Activated CD4-positive, alpha-beta T cell treated with anti-CD3 and anti-CD28 coated beads, Interleukin-2, amount 10 ng/mL, durations not matched to agents 7 days and 5 days (primary cell): ENCODE measurements at regions not wholly inside any gene's neighbourhood (a gene's known extent, or its start where the extent isn't known, plus 50 kb on each side); places are given as distances from the start of the nearest gene placed in this dataset.

Experiments used
- CTCF ChIA-PET: fragments of 350-600 bp; sonication (Branson Sonifier 250); formaldehyde crosslinking; loops from one replicate; lab custom pipeline; 2021; ENCODE audit warnings: antibody characterized with exemption; lab: Charles Lee
- POLR2A ChIA-PET: fragments of 350-600 bp; sonication (Branson Sonifier 250); formaldehyde crosslinking; loops from one replicate; lab custom pipeline; 2021; ENCODE audit warnings: antibody characterized with exemption; lab: Charles Lee
- DNase-seq: peaks from one replicate; pipeline ENCODE4 v3.0.0-alpha.2; 2020
- H3K27ac Mint-ChIP-seq: one replicate; pipeline ENCODE4 v1.8.0; 2021; ENCODE audit warnings: mild to moderate bottlenecking, moderate library complexity, mixed read lengths
- H3K27me3 Mint-ChIP-seq: one replicate; pipeline ENCODE4 v1.8.0; 2021; ENCODE audit warnings: mixed read lengths
- H3K36me3 Mint-ChIP-seq: one replicate; pipeline ENCODE4 v1.8.0; 2021; ENCODE audit warnings: low read depth, mixed read lengths
- H3K4me1 Mint-ChIP-seq: one replicate; pipeline ENCODE4 v1.8.0; 2021; ENCODE audit warnings: mixed read lengths
- H3K4me3 Mint-ChIP-seq: one replicate; pipeline ENCODE4 v1.8.0; 2021; ENCODE audit warnings: mild to moderate bottlenecking, moderate library complexity, mixed read lengths
- H3K9me3 Mint-ChIP-seq: one replicate; pipeline ENCODE4 v1.8.0; 2021; ENCODE audit warnings: mixed read lengths

DNA sequence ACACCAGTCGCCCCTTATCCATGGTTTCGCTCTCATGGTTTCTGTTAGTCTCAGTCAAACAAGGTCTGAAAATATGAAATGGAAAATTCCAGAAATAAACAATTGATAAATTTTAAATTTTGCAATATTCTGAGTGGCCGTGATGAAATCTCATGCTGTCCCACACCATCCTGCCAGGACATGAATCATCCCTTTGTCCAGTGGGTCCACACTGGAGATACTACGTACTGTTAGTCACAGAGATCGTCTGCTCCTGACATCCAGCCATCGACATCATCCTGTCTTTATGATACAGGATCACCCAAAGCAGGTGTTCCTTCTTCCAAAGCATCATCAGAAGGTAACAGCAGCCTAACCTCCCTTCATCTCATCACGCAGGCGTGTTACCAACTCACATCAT lies 76.5 kb upstream of the MSX1 start:
- Mint-ChIP-seq H3K4me1 (no peaks in the 10 kb centered on the region), H3K36me3 (no peaks in the 10 kb centered on the region), H3K27ac (no peak overlapping the region), H3K9me3 (peaks cover 8% of the 10 kb centered on the region), H3K4me3 (no peak overlapping the region), H3K27me3 (no peaks in the 10 kb centered on the region)
- no peak for DNase-seq
- ChIA-PET POLR2A (no interaction called here), CTCF (no interaction called here)

DNA sequence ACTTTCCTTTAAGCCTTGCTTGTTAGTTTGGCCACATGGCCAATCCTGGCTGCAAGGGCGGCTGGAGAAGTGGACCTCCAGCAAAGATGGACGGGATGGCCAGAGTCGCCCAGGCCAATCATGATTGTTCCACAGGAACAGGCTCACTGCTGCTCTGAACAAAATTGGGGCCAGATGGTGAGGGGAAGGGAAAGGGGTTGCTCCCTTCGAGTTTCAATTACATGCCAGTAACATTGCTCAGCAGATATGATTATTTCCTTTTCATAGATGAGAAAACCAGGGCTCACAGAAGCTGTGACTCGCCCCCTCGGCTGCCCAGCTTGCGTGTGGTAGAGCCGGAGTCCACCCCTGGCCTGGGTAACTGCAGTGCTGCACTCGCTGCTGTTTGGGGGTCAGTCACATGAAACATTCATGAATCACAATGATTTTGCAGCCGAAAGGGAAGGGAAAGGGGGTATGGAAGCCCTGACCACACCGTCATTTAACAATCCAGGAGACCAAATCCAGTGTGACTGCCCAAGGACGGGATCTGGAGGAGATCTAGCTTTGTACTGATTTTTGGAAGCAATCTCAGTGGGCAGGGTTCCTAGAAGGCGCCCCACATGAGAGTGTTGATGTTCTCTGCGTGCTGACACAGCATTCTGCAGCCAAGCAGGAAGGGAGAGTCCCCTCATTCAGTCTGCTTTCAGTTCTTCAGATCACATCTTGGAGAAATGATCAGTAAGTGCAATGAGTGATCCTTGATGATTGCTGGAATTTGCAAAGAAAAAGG lies 77.3 kb upstream of the MSX1 start:
- no peak overlapping the region for H3K27ac Mint-ChIP-seq
- H3K9me3 Mint-ChIP-seq: peaks cover 5% of the 10 kb centered on the region
- H3K27me3 Mint-ChIP-seq: no peaks in the 10 kb centered on the region
- DNase-seq: no peak
- H3K4me1 Mint-ChIP-seq: no peaks in the 10 kb centered on the region
- H3K36me3 Mint-ChIP-seq: no peaks in the 10 kb centered on the region
- ChIA-PET CTCF (no interaction called here), POLR2A (no interaction called here)
- no peak overlapping the region for H3K4me3 Mint-ChIP-seq

DNA sequence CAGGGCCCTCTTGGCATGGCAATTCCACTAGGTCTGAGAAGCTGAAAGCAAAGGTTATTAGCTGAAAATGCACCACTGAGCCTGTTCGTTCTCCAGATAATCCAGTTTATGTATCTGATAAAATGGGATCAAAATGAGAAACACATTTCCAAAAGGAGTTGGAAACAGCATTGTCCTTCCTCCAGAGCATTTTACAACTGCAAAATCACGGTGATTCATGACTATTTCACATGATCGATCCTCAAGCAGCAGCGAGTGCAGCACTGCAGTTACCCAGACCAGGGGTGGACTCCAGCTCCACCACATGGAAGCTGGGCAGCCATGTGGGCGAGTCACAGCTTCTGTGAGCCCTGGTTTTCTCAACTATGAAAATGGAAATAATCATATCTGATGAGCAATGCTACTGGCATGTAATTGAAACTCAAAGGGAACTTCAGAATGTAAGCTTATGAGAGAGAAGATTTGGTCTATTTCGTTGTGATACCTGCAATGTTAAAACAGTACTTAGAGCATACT lies 78.7 kb upstream of the MSX1 start:
- ChIA-PET CTCF (no interaction called here), POLR2A (no interaction called here)
- Mint-ChIP-seq H3K27me3 (no peaks in the 10 kb centered on the region), H3K27ac (no peak overlapping the region), H3K36me3 (no peaks in the 10 kb centered on the region), H3K9me3 (peaks cover 5% of the 10 kb centered on the region), H3K4me3 (no peak overlapping the region), H3K4me1 (no peaks in the 10 kb centered on the region)
- DNase-seq: no peak

DNA sequence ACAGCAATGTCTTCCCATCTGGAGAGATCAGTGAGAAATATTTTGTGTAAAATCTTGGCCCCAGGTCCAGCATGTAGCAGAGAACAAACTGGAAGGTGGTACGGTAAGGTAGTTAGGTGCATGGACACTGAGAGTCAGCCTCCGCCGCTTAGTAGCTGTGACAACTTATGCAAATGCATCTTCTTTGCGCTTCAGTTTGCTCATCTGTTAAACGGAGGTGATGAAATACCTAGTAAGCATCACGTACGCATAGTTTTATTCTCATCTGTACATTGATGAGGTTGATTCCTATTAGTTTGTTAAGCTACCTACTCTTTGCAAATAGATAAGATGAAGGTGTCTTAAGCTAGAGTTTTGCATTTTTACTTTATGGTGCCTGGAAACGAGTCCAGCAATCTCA lies 80.0 kb upstream of the MSX1 start:
- H3K4me1 Mint-ChIP-seq: no peaks in the 10 kb centered on the region
- POLR2A ChIA-PET: no interaction called here
- H3K9me3 Mint-ChIP-seq: peaks cover 5% of the 10 kb centered on the region
- DNase-seq: no peak
- no peaks in the 10 kb centered on the region for H3K36me3 Mint-ChIP-seq
- CTCF ChIA-PET: no interaction called here
- no peak overlapping the region for H3K4me3 Mint-ChIP-seq
- H3K27ac Mint-ChIP-seq: no peak overlapping the region
- no peaks in the 10 kb centered on the region for H3K27me3 Mint-ChIP-seq

DNA sequence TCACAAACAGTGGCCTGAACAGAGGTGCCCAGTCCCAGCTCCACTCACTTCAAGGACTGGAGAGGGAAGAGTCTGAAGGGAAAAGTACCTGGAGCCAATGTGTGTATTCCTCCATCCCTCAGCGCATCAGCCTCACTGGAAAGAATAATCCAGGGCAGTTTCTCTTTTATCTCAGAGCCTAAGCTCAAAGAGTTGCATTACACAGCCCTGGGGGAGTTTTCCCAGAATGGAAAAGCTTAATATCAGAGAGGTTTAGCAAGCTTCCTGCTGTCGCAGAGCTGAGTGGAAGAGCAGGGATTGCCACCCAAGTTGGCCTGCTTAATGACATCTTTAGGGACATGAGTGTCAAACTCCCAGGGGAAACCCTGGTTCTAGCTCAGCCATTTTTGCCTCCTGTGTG lies 80.4 kb upstream of the MSX1 start:
- CTCF ChIA-PET: no interaction called here

DNA sequence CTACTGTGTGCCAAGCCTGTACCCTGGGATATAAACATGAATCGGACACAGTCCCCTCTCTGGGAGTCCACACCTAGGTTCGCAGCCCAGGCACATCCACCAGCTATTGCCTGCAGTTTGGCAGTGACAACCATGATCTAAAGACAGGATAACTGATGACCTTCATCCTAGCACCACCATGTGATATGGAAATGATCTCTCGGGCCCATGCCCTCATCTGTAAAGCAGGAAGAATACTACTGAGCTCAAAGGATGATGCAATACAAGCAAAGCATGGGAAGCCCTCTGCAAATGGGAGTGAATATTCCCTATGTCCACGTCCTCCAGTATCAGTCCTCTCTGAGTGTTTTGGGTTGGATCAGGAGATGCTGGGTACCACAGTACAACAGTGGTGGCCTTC lies 80.9 kb upstream of the MSX1 start:
- ChIA-PET POLR2A (no interaction called here), CTCF (no interaction called here)
- DNase-seq: no peak
- H3K27ac Mint-ChIP-seq: no peak overlapping the region
- no peaks in the 10 kb centered on the region for H3K27me3 Mint-ChIP-seq
- H3K4me1 Mint-ChIP-seq: no peaks in the 10 kb centered on the region
- H3K9me3 Mint-ChIP-seq: peaks cover 5% of the 10 kb centered on the region
- no peak overlapping the region for H3K4me3 Mint-ChIP-seq
- H3K36me3 Mint-ChIP-seq: no peaks in the 10 kb centered on the region

More for the DNA sequence above, 80.4 kb upstream of the MSX1 start:
- no peak overlapping the region for H3K4me3 Mint-ChIP-seq
- no peak for DNase-seq
- POLR2A ChIA-PET: no interaction called here
- no peaks in the 10 kb centered on the region for H3K4me1 Mint-ChIP-seq
- no peaks in the 10 kb centered on the region for H3K27me3 Mint-ChIP-seq
- no peaks in the 10 kb centered on the region for H3K36me3 Mint-ChIP-seq
- no peak overlapping the region for H3K27ac Mint-ChIP-seq
- peaks cover 5% of the 10 kb centered on the region for H3K9me3 Mint-ChIP-seq

DNA sequence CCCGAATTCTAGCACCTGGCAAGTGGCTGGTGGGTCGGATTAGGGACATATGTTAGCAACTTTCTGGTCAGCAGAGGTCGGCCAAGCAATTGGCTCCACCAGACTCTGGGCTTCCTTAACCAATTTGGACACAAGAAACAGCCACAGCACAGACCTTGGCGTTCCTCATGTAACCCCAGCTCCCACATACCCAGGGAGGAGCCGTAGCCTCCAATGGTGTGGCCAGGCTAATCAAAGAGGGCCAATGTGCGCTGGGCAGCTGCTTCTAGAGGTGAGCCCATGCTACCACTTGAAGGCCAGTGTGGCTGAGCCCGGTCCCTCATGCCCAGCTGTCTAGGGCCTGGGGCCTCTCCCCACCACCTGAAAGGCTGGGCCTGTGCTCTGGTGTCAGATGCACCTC lies 82.5 kb upstream of the MSX1 start:
- CTCF ChIA-PET: no interaction called here
- H3K27ac Mint-ChIP-seq: no peak overlapping the region
- DNase-seq: no peak
- H3K36me3 Mint-ChIP-seq: no peaks in the 10 kb centered on the region
- H3K4me1 Mint-ChIP-seq: no peaks in the 10 kb centered on the region
- POLR2A ChIA-PET: no interaction called here
- H3K4me3 Mint-ChIP-seq: no peak overlapping the region
- H3K27me3 Mint-ChIP-seq: no peaks in the 10 kb centered on the region
- peaks cover 5% of the 10 kb centered on the region for H3K9me3 Mint-ChIP-seq

DNA sequence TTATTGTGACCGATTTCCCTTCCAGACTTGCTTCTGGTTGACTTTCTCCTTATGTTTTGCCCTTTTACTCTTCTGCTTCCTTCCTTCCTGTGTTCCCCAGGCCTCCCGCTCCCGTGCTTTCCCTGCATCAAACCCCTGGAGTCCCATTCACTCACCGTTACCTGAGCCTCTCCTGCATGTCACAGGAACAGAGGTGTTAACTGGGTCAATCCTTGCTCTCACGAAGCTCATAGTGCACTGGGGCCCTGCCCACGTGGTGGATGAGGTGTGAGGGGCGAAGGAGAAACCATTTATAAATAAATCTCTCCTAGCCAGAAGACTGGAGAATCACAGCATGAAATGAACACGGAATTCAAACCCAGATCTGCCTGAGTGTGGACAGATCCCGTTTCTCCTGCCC lies 83.1 kb upstream of the MSX1 start:
- no peak for DNase-seq
- no peaks in the 10 kb centered on the region for H3K27me3 Mint-ChIP-seq
- CTCF ChIA-PET: no interaction called here
- H3K36me3 Mint-ChIP-seq: no peaks in the 10 kb centered on the region
- POLR2A ChIA-PET: no interaction called here
- H3K4me1 Mint-ChIP-seq: no peaks in the 10 kb centered on the region
- no peak overlapping the region for H3K4me3 Mint-ChIP-seq
- no peak overlapping the region for H3K27ac Mint-ChIP-seq
- peaks cover 5% of the 10 kb centered on the region for H3K9me3 Mint-ChIP-seq

DNA sequence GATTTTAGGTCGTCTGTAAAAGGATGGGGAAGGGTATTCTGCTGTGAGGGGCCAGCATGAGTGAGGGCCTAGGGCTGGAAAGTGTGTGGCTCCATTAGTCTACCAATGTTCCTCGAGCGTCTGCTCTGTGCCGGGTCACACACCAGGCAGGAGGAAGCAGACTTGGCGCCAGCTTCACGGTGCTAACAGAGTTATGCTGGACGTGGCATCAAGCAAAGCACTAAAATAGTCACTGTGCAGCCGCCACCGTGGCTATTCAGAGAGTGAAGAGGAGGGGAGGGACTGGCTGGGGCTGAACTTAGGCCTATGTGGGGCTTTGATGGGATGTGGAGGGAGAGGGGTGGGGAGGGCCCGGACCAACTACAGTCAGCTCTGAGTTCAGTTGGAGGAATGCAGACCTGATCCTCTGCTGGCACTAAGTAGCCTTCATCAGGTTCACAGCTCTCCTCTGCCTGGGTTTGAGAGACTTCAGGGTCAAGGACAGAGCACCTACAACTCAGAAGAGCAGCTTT lies 83.9 kb upstream of the MSX1 start:
- ChIA-PET CTCF (no interaction called here), POLR2A (no interaction called here)
- Mint-ChIP-seq H3K36me3 (no peaks in the 10 kb centered on the region), H3K9me3 (peaks cover 5% of the 10 kb centered on the region), H3K4me3 (no peak overlapping the region), H3K4me1 (no peaks in the 10 kb centered on the region), H3K27me3 (no peaks in the 10 kb centered on the region), H3K27ac (no peak overlapping the region)
- DNase-seq: no peak

DNA sequence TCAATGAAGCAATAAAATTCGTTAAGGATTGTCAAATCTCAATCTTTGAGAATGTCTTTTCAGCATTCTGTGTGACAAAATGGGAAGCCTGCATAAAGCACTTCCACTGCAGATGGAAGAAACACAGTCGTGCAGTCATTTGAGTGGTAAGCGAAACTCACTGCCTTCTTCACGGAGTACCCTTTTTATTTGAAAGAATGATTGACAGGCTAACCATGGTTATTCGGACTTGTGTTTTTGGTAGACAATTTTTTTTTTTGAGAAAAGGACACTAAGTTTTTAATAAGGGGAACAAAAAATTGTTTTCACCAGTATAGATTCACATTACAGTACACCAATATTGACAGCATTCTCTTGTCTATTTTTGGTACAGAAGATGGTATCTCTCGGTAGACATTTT lies 86.9 kb upstream of the MSX1 start:
- no peaks in the 10 kb centered on the region for H3K4me1 Mint-ChIP-seq
- no peaks in the 10 kb centered on the region for H3K36me3 Mint-ChIP-seq
- POLR2A ChIA-PET: no interaction called here
- H3K4me3 Mint-ChIP-seq: no peak overlapping the region
- no peak for DNase-seq
- H3K27me3 Mint-ChIP-seq: no peaks in the 10 kb centered on the region
- H3K27ac Mint-ChIP-seq: no peak overlapping the region
- peaks cover 2% of the 10 kb centered on the region for H3K9me3 Mint-ChIP-seq
- CTCF ChIA-PET: no interaction called here

DNA sequence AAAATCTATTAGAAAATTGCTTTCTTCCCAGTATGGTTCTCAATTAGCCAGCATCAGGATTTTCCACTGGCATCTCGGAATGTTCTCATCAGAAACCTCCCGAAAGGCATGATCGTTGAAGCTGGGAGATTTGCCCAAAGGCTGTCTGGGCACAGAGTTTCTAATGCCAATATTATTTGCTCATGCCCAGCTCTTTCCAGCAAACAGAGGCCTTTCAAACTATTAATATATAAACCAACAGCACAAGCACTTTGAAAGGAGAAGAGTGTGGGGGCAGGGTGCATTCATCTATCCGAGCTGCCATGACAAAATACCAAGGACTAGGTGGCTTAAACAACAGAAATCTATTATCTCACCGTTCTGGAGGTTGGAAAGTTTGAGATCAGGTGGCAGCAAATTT lies 88.3 kb upstream of the MSX1 start:
- Mint-ChIP-seq H3K4me3 (no peak overlapping the region), H3K9me3 (peaks cover 4% of the 10 kb centered on the region), H3K27me3 (no peaks in the 10 kb centered on the region), H3K4me1 (no peaks in the 10 kb centered on the region), H3K36me3 (no peaks in the 10 kb centered on the region), H3K27ac (no peak overlapping the region)
- CTCF ChIA-PET: no interaction called here
- no peak for DNase-seq
- POLR2A ChIA-PET: no interaction called here

DNA sequence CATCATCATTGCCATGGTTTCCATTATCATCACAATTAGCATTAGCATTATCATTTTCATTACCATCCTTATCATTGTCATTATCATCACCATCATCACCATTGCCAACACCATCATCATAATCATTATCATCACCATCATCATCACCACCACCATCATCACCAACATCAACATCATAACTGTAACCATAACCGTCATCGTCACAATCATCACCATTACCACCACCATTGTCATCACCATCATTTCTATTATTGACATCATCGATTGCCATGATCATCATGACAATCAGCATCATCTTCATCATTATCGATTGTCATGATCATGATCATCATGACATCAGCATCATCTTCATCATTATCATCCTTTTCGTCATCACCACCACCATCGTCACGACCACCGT lies 88.9 kb upstream of the MSX1 start:
- CTCF ChIA-PET: no interaction called here
- H3K4me3 Mint-ChIP-seq: no peak overlapping the region
- peaks cover 4% of the 10 kb centered on the region for H3K9me3 Mint-ChIP-seq

DNA sequence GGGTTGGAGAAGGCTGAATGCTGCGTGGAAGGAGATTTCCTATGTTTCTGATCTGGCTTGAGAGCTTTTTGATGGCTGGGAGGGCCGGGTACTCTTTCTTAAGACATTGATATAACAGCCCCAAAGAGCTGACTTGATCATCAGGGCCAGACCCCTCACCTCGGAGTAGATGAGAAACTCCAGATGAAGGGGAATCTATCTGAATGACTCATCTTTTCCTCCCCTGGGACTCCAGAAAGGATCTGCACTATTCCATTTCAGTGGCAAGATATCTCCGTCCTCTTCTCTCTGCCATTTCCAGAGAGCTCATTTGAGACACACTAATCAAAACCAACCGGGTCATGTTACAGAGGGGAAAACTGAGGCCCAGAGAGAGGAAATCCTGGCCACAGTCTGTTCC lies 92.9 kb upstream of the MSX1 start:
- ChIA-PET POLR2A (no interaction called here), CTCF (no interaction called here)
- H3K4me1 Mint-ChIP-seq: peaks cover 10% of the 10 kb centered on the region
- H3K27me3 Mint-ChIP-seq: no peaks in the 10 kb centered on the region
- H3K36me3 Mint-ChIP-seq: no peaks in the 10 kb centered on the region
- no peak for DNase-seq
- peaks cover 10% of the 10 kb centered on the region for H3K9me3 Mint-ChIP-seq
- H3K4me3 Mint-ChIP-seq: no peak overlapping the region
- no peak overlapping the region for H3K27ac Mint-ChIP-seq

More for the DNA sequence above, 88.9 kb upstream of the MSX1 start:
- DNase-seq: no peak
- no peaks in the 10 kb centered on the region for H3K4me1 Mint-ChIP-seq
- POLR2A ChIA-PET: no interaction called here
- H3K36me3 Mint-ChIP-seq: no peaks in the 10 kb centered on the region
- H3K27ac Mint-ChIP-seq: no peak overlapping the region
- H3K27me3 Mint-ChIP-seq: no peaks in the 10 kb centered on the region

DNA sequence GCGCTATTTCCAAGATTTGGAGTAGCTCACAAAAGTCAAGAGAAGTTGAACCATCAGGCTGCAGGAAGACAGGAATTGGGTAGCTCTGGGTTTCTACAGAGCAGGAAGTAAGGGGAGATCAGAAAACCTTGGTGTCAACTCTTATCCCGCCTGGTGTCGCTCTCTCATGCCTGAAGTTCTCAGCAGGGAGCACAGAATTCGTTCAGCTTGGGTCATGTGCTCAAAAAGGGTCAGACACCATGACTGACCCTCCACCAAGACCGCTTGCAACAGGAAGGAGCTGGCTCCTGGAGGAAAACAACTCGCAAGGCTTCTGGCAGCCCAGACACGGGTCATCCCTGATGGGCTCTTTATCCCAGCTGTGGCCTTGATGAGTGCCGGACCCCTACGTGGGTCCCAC lies 93.7 kb upstream of the MSX1 start:
- POLR2A ChIA-PET: no interaction called here
- CTCF ChIA-PET: interaction anchor here (0.6 kb wide), 1 partner anchor 62 kb away, joined by 3 read pairs; no protein-coding TSS in a partner anchor
- peaks cover 10% of the 10 kb centered on the region for H3K9me3 Mint-ChIP-seq
- no peaks in the 10 kb centered on the region for H3K27me3 Mint-ChIP-seq
- H3K4me3 Mint-ChIP-seq: no peak overlapping the region
- H3K27ac Mint-ChIP-seq: no peak overlapping the region
- H3K4me1 Mint-ChIP-seq: peaks cover 10% of the 10 kb centered on the region
- H3K36me3 Mint-ChIP-seq: no peaks in the 10 kb centered on the region
- DNase-seq: no peak
